Parathyroid adenoma (tissue), 2 donors: ENCODE measurements at regions not wholly inside any gene's neighbourhood (a gene's known extent, or its start where the extent isn't known, plus 50 kb on each side); places are given as distances from the start of the nearest gene placed in this dataset.

Experiments
- H2AFZ ChIP-seq: fragments of 300-600 bp; sonication (generic); one replicate; pipeline ENCODE4 v1.7.0; 2017; ENCODE audit warnings: antibody characterized with exemption, mild to moderate bottlenecking
- H3K27ac ChIP-seq: fragments of 300-600 bp; sonication (generic); one replicate; pipeline ENCODE4 v1.7.0; 2017
- H3K27me3 ChIP-seq: fragments of 300-600 bp; sonication (generic); one replicate; pipeline ENCODE4 v1.7.0; 2017; ENCODE audit warnings: low read length; ENCODE audit not compliant: control insufficient read depth, insufficient read depth
- H3K36me3 ChIP-seq: fragments of 300-600 bp; sonication (generic); one replicate; pipeline ENCODE4 v1.7.0; 2017; ENCODE audit warnings: low read length; ENCODE audit not compliant: control insufficient read depth, insufficient read depth
- H3K4me1 ChIP-seq: fragments of 300-600 bp; sonication (generic); one replicate; pipeline ENCODE4 v1.7.0; 2017; ENCODE audit warnings: control low read depth
- H3K4me2 ChIP-seq: fragments of 300-600 bp; sonication (generic); one replicate; pipeline ENCODE4 v1.7.0; 2017; ENCODE audit warnings: low read length
- H3K4me3 ChIP-seq: fragments of 300-600 bp; sonication (generic); one replicate; pipeline ENCODE4 v1.7.0; 2017; ENCODE audit warnings: low read depth, low read length
- H3K79me2 ChIP-seq: fragments of 300-600 bp; sonication (generic); one replicate; pipeline ENCODE4 v1.7.0; 2017; ENCODE audit warnings: control low read depth
- H3K9ac ChIP-seq: fragments of 300-600 bp; sonication (generic); one replicate; pipeline ENCODE4 v1.7.0; 2017; ENCODE audit warnings: mild to moderate bottlenecking
- H3K9me3 ChIP-seq: fragments of 300-600 bp; sonication (generic); one replicate; pipeline ENCODE4 v1.7.0; 2017; ENCODE audit warnings: low read length; ENCODE audit not compliant: control insufficient read depth
- TF ChIP-seq, protein P1 (sequence below): fragments of 300-600 bp; sonication (generic); IDR thresholded peaks from one replicate; pipeline ENCODE4 v1.7.0; 2017; ENCODE audit warnings: antibody characterized with exemption, mild to moderate bottlenecking
- donor health status: primary hyperparathyroidism.

DNA sequence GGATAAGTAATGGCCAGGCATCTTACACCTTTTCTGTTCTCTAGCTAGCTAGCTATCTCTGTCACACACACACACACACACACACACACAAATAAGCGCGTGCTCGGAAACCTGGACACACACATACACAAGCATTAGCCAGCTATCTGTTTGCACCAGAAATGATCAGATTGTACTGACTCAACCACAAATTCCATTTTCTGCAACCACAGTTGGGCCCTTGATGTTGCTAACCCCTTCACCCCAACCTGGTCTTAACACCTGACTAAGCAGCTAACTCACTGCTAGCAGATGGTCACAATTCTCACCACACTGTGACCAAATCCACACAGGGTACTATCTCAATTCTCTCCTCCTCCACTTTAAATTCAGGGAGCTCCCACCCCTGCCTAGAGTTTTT is 183.0 kb upstream of the THBS1 start:
- no peak overlapping the region for H3K9ac ChIP-seq
- H3K4me3 ChIP-seq = no peak overlapping the region
- no peak overlapping the region for H3K27ac ChIP-seq
- H3K4me1 ChIP-seq = no peaks in the 10 kb centered on the region
- H3K9me3 ChIP-seq = no peaks in the 10 kb centered on the region
- no peaks in the 10 kb centered on the region for H3K27me3 ChIP-seq
- no peaks in the 10 kb centered on the region for H3K79me2 ChIP-seq
- no peak overlapping the region for H2AFZ ChIP-seq
- no peaks in the 10 kb centered on the region for H3K36me3 ChIP-seq
- no peak overlapping the region for H3K4me2 ChIP-seq
- TF ChIP-seq, protein P1, sequence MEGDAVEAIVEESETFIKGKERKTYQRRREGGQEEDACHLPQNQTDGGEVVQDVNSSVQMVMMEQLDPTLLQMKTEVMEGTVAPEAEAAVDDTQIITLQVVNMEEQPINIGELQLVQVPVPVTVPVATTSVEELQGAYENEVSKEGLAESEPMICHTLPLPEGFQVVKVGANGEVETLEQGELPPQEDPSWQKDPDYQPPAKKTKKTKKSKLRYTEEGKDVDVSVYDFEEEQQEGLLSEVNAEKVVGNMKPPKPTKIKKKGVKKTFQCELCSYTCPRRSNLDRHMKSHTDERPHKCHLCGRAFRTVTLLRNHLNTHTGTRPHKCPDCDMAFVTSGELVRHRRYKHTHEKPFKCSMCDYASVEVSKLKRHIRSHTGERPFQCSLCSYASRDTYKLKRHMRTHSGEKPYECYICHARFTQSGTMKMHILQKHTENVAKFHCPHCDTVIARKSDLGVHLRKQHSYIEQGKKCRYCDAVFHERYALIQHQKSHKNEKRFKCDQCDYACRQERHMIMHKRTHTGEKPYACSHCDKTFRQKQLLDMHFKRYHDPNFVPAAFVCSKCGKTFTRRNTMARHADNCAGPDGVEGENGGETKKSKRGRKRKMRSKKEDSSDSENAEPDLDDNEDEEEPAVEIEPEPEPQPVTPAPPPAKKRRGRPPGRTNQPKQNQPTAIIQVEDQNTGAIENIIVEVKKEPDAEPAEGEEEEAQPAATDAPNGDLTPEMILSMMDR = no peak

- Histone ChIP-seq H3K27me3 (no peaks in the 10 kb centered on the region), H3K79me2 (no peaks in the 10 kb centered on the region), H3K9me3 (no peaks in the 10 kb centered on the region), H3K9ac (no peak overlapping the region), H3K27ac (no peak overlapping the region), H3K4me1 (no peaks in the 10 kb centered on the region), H3K4me3 (no peak overlapping the region), H3K36me3 (no peaks in the 10 kb centered on the region), H2AFZ (no peak overlapping the region), H3K4me2 (no peak overlapping the region)
- TF ChIP-seq, protein P1 = no peak
These were observed 181.3 kb upstream of the THBS1 start for GRCh38 chr15:39399600-39399999.

GRCh38 chr15:39400002-39400401 is 180.9 kb upstream of the THBS1 start:
- H3K79me2 ChIP-seq = no peaks in the 10 kb centered on the region
- H3K27ac ChIP-seq = no peak overlapping the region

DNA sequence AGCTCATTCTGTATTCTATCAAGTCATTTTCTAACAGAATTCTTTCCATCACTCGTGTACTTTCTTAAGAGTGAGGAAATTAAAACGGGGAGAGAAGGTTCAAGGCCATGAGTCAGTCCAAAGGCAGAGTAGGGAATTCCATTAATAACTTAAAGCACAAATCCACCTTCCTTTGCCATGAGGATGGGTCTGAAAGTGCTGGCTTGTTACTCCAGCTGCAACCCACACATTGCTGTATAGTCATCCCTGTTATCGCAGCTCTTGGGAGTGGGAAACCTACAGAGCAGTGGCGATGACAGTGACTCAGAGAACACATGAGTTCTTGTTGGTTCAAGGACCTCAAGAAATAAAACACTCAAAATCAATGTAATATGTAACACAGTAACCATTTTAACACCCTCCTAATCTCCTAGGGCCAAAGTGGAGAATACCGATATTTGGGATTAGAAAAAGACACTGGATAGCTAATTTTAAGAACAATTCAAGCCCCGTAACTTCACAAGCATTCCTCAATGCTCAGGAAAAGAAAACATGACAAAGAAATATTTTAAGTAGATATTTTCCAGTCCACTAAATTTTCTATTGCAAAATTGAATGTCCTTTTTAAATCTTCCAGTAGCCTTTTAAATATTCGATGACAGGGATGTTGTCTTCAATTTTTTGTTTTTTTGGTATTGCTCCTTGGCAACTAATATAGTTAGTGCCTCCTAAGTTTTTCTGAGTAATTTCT is 179.9 kb upstream of the THBS1 start:
- no peak overlapping the region for H3K27ac ChIP-seq
- no peaks in the 10 kb centered on the region for H3K4me1 ChIP-seq
- H3K79me2 ChIP-seq = no peaks in the 10 kb centered on the region
- no peaks in the 10 kb centered on the region for H3K9me3 ChIP-seq
- TF ChIP-seq, protein P1 = no peak
- H3K36me3 ChIP-seq = no peaks in the 10 kb centered on the region
- no peak overlapping the region for H3K4me2 ChIP-seq
- no peak overlapping the region for H3K4me3 ChIP-seq
- H2AFZ ChIP-seq = no peak overlapping the region
- no peaks in the 10 kb centered on the region for H3K27me3 ChIP-seq
- no peak overlapping the region for H3K9ac ChIP-seq

More at GRCh38 chr15:39400002-39400401, 180.9 kb upstream of the THBS1 start:
- TF ChIP-seq, protein P1 = no peak
- no peaks in the 10 kb centered on the region for H3K36me3 ChIP-seq
- no peaks in the 10 kb centered on the region for H3K27me3 ChIP-seq
- H3K4me1 ChIP-seq = no peaks in the 10 kb centered on the region
- H3K9ac ChIP-seq = no peak overlapping the region
- H2AFZ ChIP-seq = no peak overlapping the region
- H3K4me2 ChIP-seq = no peak overlapping the region
- H3K9me3 ChIP-seq = no peaks in the 10 kb centered on the region
- no peak overlapping the region for H3K4me3 ChIP-seq

DNA sequence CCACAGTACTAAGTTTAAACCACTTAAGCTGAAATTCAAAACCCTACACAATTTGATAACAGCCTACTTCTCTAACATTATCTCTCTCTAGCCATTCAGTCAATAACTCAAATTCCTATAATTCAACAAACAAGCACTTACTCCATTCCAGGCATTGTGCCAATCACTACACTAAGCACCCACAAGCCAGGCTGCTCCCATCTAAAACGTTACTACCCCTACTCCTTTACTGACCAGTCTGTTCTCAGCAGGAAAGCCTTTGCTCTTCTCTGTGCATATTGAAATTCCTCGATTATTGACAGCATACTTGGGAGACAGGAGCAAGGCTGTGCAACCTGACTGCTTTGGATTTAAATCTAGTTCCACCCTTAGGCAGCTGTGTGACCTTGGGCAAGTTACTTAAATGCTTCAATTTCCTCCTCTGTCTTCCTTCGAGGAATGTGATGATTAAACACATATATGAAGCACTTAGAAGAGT is 177.2 kb upstream of the THBS1 start:
- H3K4me3 ChIP-seq = no peak overlapping the region
- TF ChIP-seq, protein P1 = no peak
- no peak overlapping the region for H2AFZ ChIP-seq
- H3K9me3 ChIP-seq = no peaks in the 10 kb centered on the region
- H3K36me3 ChIP-seq = no peaks in the 10 kb centered on the region
- no peak overlapping the region for H3K9ac ChIP-seq
- no peak overlapping the region for H3K27ac ChIP-seq
- no peaks in the 10 kb centered on the region for H3K4me1 ChIP-seq
- no peaks in the 10 kb centered on the region for H3K79me2 ChIP-seq
- no peaks in the 10 kb centered on the region for H3K27me3 ChIP-seq
- no peak overlapping the region for H3K4me2 ChIP-seq
